ENCODE measurements at regions not wholly inside any gene's neighbourhood (a gene's known extent, or its start where the extent isn't known, plus 50 kb on each side); places are given as distances from the start of the nearest gene placed in this dataset.

DNA sequence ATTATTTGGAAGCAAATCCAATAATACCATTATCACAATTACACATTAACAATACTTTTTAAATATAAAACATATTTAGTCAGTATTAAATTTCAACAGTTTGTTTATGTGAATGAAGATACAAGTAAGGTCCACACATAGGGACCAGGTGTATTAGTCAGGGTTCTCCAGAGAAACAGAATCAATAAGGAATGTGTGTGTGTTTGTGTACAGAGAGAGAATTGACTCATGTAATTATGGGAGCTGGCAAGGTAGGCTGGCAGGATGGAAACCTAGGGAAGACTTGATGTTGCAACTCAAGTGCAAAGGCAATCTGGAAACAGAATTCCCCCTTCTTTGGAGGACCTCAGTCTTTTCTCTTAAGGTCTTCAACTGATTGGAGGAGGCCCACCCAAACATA lies 123.2 kb upstream of the OTX2 start:
- TF ChIP-seq POLR2AphosphoS5 (IDR thresholded peaks at IDR 0.05): no peak
- TF ChIP-seq POLR2A (IDR thresholded peaks at IDR 0.05; ENCODE audit: low read depth): no peak
